ENCODE measurements at regions not wholly inside any gene's neighbourhood (a gene's known extent, or its start where the extent isn't known, plus 50 kb on each side); places are given as distances from the start of the nearest gene placed in this dataset.
"Not testable (repeated sequence)": the region's sequence is repeated elsewhere in the genome, so short reads cannot be mapped to it uniquely, and the experiment has no call there.

DNA sequence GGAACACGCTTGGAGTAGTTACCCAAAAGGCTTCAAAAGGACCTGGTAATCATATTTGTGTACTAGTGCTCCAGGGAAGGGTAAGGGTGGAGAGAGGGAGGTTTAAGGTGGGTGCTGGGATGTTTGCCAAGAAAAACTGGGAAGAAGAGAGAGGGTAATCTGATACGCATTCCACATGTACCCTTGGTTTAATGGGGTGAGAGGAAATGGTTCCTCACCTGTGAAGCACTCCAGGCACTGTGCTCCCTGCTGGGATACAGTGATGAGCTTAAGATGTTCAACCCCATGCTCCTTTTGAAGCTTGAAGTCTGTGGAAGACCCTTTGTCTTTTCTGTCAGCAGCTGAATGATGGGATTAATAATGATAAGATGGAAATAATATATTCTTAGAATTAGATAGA, 98.4 kb downstream of the COX7C start (continued):
- TF ChIP-seq, protein P1, sequence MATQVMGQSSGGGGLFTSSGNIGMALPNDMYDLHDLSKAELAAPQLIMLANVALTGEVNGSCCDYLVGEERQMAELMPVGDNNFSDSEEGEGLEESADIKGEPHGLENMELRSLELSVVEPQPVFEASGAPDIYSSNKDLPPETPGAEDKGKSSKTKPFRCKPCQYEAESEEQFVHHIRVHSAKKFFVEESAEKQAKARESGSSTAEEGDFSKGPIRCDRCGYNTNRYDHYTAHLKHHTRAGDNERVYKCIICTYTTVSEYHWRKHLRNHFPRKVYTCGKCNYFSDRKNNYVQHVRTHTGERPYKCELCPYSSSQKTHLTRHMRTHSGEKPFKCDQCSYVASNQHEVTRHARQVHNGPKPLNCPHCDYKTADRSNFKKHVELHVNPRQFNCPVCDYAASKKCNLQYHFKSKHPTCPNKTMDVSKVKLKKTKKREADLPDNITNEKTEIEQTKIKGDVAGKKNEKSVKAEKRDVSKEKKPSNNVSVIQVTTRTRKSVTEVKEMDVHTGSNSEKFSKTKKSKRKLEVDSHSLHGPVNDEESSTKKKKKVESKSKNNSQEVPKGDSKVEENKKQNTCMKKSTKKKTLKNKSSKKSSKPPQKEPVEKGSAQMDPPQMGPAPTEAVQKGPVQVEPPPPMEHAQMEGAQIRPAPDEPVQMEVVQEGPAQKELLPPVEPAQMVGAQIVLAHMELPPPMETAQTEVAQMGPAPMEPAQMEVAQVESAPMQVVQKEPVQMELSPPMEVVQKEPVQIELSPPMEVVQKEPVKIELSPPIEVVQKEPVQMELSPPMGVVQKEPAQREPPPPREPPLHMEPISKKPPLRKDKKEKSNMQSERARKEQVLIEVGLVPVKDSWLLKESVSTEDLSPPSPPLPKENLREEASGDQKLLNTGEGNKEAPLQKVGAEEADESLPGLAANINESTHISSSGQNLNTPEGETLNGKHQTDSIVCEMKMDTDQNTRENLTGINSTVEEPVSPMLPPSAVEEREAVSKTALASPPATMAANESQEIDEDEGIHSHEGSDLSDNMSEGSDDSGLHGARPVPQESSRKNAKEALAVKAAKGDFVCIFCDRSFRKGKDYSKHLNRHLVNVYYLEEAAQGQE (IDR thresholded peaks at IDR 0.05): no peak
- TF ChIP-seq MAZ (IDR thresholded peaks at IDR 0.05; ENCODE audit: borderline replicate concordance, low read depth, low read length): no peak

DNA sequence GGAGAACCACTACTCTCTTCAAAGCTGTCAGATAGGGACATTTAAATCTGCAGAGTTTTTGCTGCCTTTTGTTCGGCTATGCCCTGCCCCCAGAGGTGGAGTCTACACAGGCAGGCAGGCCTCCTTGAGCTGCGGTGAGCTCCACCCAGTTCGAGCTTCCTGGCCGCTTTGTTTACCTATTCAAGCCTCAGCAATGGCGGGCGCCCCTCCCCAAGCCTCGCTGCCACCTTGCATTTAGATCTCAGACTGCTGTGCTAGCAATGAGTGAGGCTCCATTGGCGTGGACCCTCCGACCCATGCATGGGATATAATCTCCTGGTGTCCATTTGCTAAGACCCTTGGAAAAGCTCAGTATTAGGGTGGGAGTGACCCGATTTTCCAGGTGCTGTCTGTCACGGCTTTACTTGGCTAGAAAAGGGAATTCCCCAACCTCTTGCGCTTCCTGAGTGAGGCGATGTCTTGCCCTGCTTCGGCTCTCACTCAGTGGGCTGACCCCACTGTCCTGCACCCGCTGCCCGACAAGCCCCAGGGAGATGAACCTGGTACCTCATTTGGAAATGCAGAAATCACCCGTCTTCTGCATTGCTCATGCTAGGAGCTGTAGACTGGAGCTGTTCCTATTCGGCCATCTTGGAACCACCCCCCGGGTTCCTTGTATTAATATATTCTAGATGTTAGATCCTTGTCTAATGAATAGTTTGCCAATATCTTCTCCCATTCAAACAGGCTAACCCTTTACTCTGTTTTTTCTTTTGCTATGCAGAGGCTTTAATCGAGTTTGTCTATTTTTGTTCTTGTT, 113.8 kb downstream of the COX7C start:
- H3K27ac ChIP-seq; POLR2A ChIA-PET; ATAC-seq; FAIRE-seq; H3K4me1 ChIP-seq; DNase-seq (ENCODE audit: low read depth in 1 of 2, low spot score in 1 of 2); H3K9me3 ChIP-seq; H3K4me3 ChIP-seq; H3K4me2 ChIP-seq: not testable (repeated sequence)
- 32% methylated on average over 20 of the region's 20 CpGs for WGBS (ENCODE audit: missing lambda C conversion rate)
- CTCF ChIA-PET: interaction anchor here (0.6 kb wide), 1 partner anchor 404 kb away, joined by 3 read pairs; no protein-coding TSS in a partner anchor

DNA sequence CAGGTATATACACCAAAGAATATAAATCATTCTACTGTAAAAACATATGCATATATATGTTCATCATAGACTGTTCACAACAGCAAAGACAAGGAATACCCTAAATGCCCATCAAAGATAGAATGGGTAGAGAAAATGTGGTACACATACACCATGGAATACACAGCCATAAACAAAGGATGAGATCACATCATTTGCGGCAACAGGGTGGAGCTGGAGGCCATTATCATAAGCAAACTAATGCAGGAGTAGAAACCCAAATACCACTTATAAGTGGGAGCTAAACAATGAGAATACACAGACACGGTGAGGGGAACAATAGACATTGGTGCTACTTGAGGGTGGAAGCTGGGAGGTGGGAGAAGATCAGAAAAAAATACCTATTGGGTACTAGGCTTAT, 117.6 kb downstream of the COX7C start:
- TF ChIP-seq TFCP2L1 (CRISPR knock-in tag; IDR thresholded peaks at IDR 0.05) (no peak), KDM5A (IDR thresholded peaks at IDR 0.05) (no peak), POLR2AphosphoS2 (conservative IDR thresholded peaks at IDR 0.05; ENCODE audit: low read length) (no peak), RFX5 (IDR thresholded peaks at IDR 0.05) (no peak), RAD21 (conservative IDR thresholded peaks at IDR 0.05 in 1 of 2, IDR thresholded peaks at IDR 0.05 in 1 of 2) (no peak), ZNF302 (CRISPR knock-in tag; IDR thresholded peaks at IDR 0.05) (no peak), SREBF2 (IDR thresholded peaks at IDR 0.05) (no peak), JUNB (IDR thresholded peaks at IDR 0.05) (no peak), EHF (CRISPR knock-in tag; IDR thresholded peaks at IDR 0.05) (no peak), HEYL (CRISPR knock-in tag; IDR thresholded peaks at IDR 0.05) (no peak), ESRRA (IDR thresholded peaks at IDR 0.05; ENCODE audit: borderline replicate concordance, low read length) (no peak), POLR2A (IDR thresholded peaks at IDR 0.05; ENCODE audit: low read length) (no peak), EP300 (IDR thresholded peaks at IDR 0.05) (no peak), BHLHE40 (IDR thresholded peaks at IDR 0.05; ENCODE audit: low read depth, low read length) (no peak), RNF2 (IDR thresholded peaks at IDR 0.05; ENCODE audit: borderline replicate concordance, low read depth) (no peak), HOXB5 (CRISPR knock-in tag; IDR thresholded peaks at IDR 0.05) (no peak)
- TF ChIP-seq, protein P2, sequence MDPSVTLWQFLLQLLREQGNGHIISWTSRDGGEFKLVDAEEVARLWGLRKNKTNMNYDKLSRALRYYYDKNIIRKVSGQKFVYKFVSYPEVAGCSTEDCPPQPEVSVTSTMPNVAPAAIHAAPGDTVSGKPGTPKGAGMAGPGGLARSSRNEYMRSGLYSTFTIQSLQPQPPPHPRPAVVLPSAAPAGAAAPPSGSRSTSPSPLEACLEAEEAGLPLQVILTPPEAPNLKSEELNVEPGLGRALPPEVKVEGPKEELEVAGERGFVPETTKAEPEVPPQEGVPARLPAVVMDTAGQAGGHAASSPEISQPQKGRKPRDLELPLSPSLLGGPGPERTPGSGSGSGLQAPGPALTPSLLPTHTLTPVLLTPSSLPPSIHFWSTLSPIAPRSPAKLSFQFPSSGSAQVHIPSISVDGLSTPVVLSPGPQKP (IDR thresholded peaks at IDR 0.05; ENCODE audit: low read depth, low read length): no peak
- TF ChIP-seq, protein P3, sequence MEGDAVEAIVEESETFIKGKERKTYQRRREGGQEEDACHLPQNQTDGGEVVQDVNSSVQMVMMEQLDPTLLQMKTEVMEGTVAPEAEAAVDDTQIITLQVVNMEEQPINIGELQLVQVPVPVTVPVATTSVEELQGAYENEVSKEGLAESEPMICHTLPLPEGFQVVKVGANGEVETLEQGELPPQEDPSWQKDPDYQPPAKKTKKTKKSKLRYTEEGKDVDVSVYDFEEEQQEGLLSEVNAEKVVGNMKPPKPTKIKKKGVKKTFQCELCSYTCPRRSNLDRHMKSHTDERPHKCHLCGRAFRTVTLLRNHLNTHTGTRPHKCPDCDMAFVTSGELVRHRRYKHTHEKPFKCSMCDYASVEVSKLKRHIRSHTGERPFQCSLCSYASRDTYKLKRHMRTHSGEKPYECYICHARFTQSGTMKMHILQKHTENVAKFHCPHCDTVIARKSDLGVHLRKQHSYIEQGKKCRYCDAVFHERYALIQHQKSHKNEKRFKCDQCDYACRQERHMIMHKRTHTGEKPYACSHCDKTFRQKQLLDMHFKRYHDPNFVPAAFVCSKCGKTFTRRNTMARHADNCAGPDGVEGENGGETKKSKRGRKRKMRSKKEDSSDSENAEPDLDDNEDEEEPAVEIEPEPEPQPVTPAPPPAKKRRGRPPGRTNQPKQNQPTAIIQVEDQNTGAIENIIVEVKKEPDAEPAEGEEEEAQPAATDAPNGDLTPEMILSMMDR (IDR thresholded peaks at IDR 0.05): no peak

More for the DNA sequence above, 117.6 kb downstream of the COX7C start:
- Histone ChIP-seq H3K4me1 (no peaks in the 10 kb centered on the region), H3K4me2 (no peak overlapping the region), H3K27ac (no peak overlapping the region), H3K9me3 (peaks cover 7% of the 10 kb centered on the region; the same call in 1 of the 3 replicates), H3K4me3 (no peak overlapping the region)
- ATAC-seq (no peak), DNase-seq (ENCODE audit: low read depth in 1 of 2, low spot score in 1 of 2) (no peak), FAIRE-seq (no peak)
- WGBS (ENCODE audit: missing lambda C conversion rate): 2% methylated on average over 2 of the region's 2 CpGs
- POLR2A ChIA-PET: no interaction called here
- CTCF ChIA-PET: no interaction called here
